ENCODE measurements at regions not wholly inside any gene's neighbourhood (a gene's known extent, or its start where the extent isn't known, plus 50 kb on each side); places are given as distances from the start of the nearest gene placed in this dataset.
"Not testable (repeated sequence)": the region's sequence is repeated elsewhere in the genome, so short reads cannot be mapped to it uniquely, and the experiment has no call there.

- DNase-seq (ENCODE audit: low read depth in 2 of 2): no peak
Observed at GRCh38 chr2:42999856-43000241, 207.5 kb upstream of the HAAO start.

GRCh38 chr2:42999391-42999841, 207.0 kb upstream of the HAAO start:
- no peak for DNase-seq (ENCODE audit: low read depth in 2 of 2)

GRCh38 chr2:42998721-42999120, 206.3 kb upstream of the HAAO start:
- no peak for DNase-seq (ENCODE audit: low read depth in 2 of 2)

GRCh38 chr2:42996528-42996927, 204.1 kb upstream of the HAAO start:
- no peak for DNase-seq (ENCODE audit: low read depth in 2 of 2)

GRCh38 chr2:42995752-42996422, 203.5 kb upstream of the HAAO start:
- no peak for DNase-seq (ENCODE audit: low read depth in 2 of 2)

GRCh38 chr2:42989283-42990081, 197.1 kb upstream of the HAAO start:
- DNase-seq (ENCODE audit: low read depth in 2 of 2): not testable (repeated sequence)

GRCh38 chr2:42988055-42988454, 195.7 kb upstream of the HAAO start:
- not testable (repeated sequence) for DNase-seq (ENCODE audit: low read depth in 2 of 2)

- DNase-seq (ENCODE audit: low read depth in 2 of 2): no peak
Observed at GRCh38 chr2:42987112-42987922, 194.9 kb upstream of the HAAO start.

- no peak for DNase-seq (ENCODE audit: low read depth in 2 of 2)
Observed at GRCh38 chr2:42984617-42985016, 192.2 kb upstream of the HAAO start.

GRCh38 chr2:42984081-42984480, 191.7 kb upstream of the HAAO start:
- no peak for DNase-seq (ENCODE audit: low read depth in 2 of 2)

- no peak for DNase-seq (ENCODE audit: low read depth in 2 of 2)
Observed at GRCh38 chr2:42980764-42981416, 188.5 kb upstream of the HAAO start.

GRCh38 chr2:42979870-42980763, 187.7 kb upstream of the HAAO start:
- DNase-seq (ENCODE audit: low read depth in 2 of 2): no peak

GRCh38 chr2:42979416-42979869, 187.1 kb upstream of the HAAO start:
- no peak for DNase-seq (ENCODE audit: low read depth in 2 of 2)

- DNase-seq (ENCODE audit: low read depth in 2 of 2): no peak
Observed at GRCh38 chr2:42978887-42979415, 186.6 kb upstream of the HAAO start.

GRCh38 chr2:42978175-42978886, 185.9 kb upstream of the HAAO start:
- DNase-seq (ENCODE audit: low read depth in 2 of 2): no peak

- no peak for DNase-seq (ENCODE audit: low read depth in 2 of 2)
Observed at GRCh38 chr2:42977270-42978174, 185.1 kb upstream of the HAAO start.

- no peak for DNase-seq (ENCODE audit: low read depth in 2 of 2)
Observed at GRCh38 chr2:42976351-42976750, 184.0 kb upstream of the HAAO start.

Measured in stimulated activated CD8-positive, alpha-beta memory T cell treated with anti-CD3 and anti-CD28 coated beads, Interleukin-15, amount 100 ng/mL, for 48 hours (primary cell).